Kidney epithelial cell (primary cell): ENCODE measurements at regions not wholly inside any gene's neighbourhood (a gene's known extent, or its start where the extent isn't known, plus 50 kb on each side); places are given as distances from the start of the nearest gene placed in this dataset.

ENCODE experiments used
- DNase-seq: peaks from one replicate; pipeline ENCODE4 v3.0.0-alpha.2; 2010; ENCODE audit warnings: low read depth
- H3K27me3 ChIP-seq: 2 replicates; pipeline ENCODE4 v1.6.0; 2011; ENCODE audit warnings: low read length; ENCODE audit not compliant: control insufficient read depth, insufficient read depth
- H3K36me3 ChIP-seq: 2 replicates; pipeline ENCODE4 v1.5.1; 2011; ENCODE audit warnings: low read length; ENCODE audit not compliant: control insufficient read depth, insufficient read depth
- H3K4me3 ChIP-seq: 2 replicates; pipeline ENCODE4 v1.5.1; 2011; ENCODE audit warnings: low read depth, mild to moderate bottlenecking, control low read depth, low read length
- TF ChIP-seq, protein P1 (sequence below): IDR thresholded peaks from 2 replicates; pipeline ENCODE4 v1.5.1; 2011; ENCODE audit warnings: mild to moderate bottlenecking, moderate library complexity, low read length, control low read depth, inconsistent platforms; ENCODE audit not compliant: insufficient read depth, poor library complexity, severe bottlenecking

DNA sequence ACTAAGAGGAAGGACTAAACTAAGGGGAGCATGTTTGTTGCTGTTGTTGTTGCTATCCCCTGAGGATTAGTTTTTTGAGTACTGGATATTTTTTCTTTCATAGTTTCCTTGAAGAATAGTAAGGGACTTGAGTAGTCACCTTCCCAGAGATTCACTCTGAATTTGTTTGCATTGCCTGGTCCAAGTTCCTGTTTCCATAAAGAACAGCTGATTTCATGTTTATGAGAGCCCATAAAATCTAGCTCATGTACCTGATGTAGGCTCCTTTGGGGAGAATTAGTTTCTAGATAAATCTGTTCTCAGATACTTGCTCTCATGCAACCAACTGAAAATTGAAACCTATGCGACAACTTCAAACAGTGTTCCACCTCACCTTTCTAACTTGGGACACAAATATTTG, 464.4 kb upstream of the MBL2 start:
- H3K27me3 ChIP-seq, result no peaks in the 10 kb centered on the region
- TF ChIP-seq, protein P1, sequence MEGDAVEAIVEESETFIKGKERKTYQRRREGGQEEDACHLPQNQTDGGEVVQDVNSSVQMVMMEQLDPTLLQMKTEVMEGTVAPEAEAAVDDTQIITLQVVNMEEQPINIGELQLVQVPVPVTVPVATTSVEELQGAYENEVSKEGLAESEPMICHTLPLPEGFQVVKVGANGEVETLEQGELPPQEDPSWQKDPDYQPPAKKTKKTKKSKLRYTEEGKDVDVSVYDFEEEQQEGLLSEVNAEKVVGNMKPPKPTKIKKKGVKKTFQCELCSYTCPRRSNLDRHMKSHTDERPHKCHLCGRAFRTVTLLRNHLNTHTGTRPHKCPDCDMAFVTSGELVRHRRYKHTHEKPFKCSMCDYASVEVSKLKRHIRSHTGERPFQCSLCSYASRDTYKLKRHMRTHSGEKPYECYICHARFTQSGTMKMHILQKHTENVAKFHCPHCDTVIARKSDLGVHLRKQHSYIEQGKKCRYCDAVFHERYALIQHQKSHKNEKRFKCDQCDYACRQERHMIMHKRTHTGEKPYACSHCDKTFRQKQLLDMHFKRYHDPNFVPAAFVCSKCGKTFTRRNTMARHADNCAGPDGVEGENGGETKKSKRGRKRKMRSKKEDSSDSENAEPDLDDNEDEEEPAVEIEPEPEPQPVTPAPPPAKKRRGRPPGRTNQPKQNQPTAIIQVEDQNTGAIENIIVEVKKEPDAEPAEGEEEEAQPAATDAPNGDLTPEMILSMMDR, result no peak
- H3K36me3 ChIP-seq, result no peaks in the 10 kb centered on the region

DNA sequence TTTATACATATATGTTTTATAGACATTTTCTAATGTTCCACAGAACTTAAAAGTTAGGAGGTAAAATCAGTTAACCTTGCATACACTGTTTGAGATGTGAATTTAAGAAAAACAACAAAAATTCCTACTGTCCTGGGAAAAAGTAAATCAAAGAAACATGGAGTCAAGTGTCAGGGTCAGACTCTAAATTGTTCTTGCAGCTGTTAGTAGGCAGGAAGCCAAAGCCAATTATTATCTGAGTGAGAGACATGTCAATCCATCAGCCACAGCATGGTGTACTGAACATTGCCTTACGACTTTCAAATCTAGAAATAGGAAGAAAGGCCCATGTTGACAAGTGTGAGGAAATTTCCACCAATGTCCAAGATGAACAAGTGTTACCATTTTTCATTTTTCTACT, 461.2 kb upstream of the MBL2 start:
- no peaks in the 10 kb centered on the region for H3K36me3 ChIP-seq
- no peaks in the 10 kb centered on the region for H3K27me3 ChIP-seq
- DNase-seq, result no peak
- no peak overlapping the region for H3K4me3 ChIP-seq
- TF ChIP-seq, protein P1, result no peak

More for the DNA sequence above, 464.4 kb upstream of the MBL2 start:
- DNase-seq, result no peak
- no peak overlapping the region for H3K4me3 ChIP-seq

DNA sequence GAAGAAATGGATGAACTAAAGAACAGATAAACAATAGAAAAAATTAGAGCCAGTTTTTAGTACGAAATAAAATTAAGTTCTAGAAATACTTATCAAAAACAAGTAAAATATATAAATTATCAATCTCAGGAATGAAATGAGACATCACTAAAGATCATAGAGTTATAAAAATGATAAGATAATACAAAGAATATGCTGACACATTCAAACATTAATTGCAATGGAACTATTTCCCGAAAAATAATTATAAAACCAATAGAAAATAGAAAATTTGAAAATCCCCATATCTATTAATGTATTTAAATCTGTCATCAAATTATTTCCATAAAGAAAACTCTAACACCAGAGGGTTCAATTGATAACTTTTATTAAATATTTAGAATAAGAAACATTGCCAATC, 458.1 kb upstream of the MBL2 start:
- H3K36me3 ChIP-seq, result no peaks in the 10 kb centered on the region
- TF ChIP-seq, protein P1, result no peak
- DNase-seq, result no peak
- no peak overlapping the region for H3K4me3 ChIP-seq
- no peaks in the 10 kb centered on the region for H3K27me3 ChIP-seq

DNA sequence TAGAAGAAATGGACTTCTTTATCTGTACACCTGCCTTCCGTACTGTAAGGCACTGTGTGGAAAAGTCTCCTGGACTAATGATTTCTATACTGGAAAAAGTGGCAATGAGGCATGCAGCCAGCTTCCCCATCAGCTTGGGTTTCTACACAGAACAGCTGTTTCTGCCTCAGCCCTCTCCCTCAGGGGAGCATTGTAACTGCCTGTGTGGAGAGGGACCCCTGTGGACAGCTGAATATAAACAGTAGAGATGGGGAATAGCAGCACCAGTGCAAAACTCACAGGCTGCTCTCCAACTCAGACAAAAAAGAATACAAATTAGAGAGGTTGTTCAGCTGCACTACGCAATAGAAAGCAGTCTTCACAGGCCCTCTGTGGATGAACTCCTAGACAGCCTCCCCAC, 451.3 kb upstream of the MBL2 start:
- H3K4me3 ChIP-seq, result no peak overlapping the region
- H3K36me3 ChIP-seq, result no peaks in the 10 kb centered on the region
- no peak for DNase-seq
- TF ChIP-seq, protein P1, result no peak
- H3K27me3 ChIP-seq, result no peaks in the 10 kb centered on the region

DNA sequence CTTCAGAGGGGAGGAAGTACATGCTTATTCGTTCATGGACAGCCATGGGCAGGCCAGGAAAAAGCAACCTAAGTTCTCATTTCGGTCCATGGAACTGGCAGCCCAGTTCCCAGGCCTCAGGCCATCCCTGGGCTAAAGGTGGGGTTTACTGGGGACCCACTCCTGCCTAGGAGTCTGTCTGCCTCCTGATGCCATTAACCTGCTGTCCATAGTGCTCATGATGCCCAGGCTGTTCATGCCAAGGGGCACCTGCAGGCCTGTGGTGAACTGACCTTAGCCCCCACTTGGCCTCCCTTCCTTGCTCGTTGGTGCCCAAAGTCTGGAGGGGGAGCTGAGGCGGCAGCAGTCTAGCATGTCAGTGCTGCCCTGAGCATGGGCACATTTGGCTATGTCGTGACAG, 450.2 kb upstream of the MBL2 start:
- TF ChIP-seq, protein P1, result no peak
- no peak for DNase-seq

DNA sequence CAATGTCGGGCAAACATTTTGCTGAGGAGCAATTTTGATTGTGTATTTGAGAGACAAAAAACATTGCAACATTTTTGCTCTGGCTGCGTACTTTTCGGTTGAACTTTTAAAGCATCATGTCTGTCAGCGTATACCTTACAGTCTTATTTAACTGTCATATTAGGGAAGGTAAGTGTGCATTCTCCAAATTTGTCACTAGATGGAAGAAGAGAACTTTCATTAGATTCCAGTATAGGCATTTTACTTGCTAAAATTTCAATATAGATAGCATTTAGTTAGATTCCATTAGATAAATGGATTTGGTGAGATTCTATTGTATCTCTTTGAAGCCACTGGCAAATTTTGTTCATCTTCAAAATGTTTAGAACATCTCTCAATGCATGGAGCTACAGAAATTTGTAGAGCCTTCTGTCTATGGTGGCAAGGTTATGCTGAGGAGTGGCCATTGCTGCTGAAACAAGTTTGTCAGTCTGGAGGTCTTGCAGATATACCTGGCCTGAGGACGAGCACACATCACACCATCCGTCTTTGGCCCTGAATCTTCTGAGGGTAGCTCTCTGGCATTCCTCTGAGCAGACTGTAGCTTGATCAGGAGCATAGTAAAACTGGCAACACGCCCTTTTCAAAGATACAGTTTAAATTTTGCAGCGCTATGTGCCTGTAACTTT, 437.5 kb upstream of the MBL2 start:
- Histone ChIP-seq H3K4me3 (no peak overlapping the region), H3K36me3 (no peaks in the 10 kb centered on the region), H3K27me3 (no peaks in the 10 kb centered on the region)
- no peak for DNase-seq
- TF ChIP-seq, protein P1, result peak; percentile 42

More for the DNA sequence above, 450.2 kb upstream of the MBL2 start:
- Histone ChIP-seq H3K36me3 (no peaks in the 10 kb centered on the region), H3K27me3 (no peaks in the 10 kb centered on the region), H3K4me3 (no peak overlapping the region)
